ENCODE measurements at regions not wholly inside any gene's neighbourhood (a gene's known extent, or its start where the extent isn't known, plus 50 kb on each side); places are given as distances from the start of the nearest gene placed in this dataset.

GRCh38 chr2:64222351-64222750, 78.1 kb upstream of the PELI1 start:
- TF ChIP-seq, protein P1, sequence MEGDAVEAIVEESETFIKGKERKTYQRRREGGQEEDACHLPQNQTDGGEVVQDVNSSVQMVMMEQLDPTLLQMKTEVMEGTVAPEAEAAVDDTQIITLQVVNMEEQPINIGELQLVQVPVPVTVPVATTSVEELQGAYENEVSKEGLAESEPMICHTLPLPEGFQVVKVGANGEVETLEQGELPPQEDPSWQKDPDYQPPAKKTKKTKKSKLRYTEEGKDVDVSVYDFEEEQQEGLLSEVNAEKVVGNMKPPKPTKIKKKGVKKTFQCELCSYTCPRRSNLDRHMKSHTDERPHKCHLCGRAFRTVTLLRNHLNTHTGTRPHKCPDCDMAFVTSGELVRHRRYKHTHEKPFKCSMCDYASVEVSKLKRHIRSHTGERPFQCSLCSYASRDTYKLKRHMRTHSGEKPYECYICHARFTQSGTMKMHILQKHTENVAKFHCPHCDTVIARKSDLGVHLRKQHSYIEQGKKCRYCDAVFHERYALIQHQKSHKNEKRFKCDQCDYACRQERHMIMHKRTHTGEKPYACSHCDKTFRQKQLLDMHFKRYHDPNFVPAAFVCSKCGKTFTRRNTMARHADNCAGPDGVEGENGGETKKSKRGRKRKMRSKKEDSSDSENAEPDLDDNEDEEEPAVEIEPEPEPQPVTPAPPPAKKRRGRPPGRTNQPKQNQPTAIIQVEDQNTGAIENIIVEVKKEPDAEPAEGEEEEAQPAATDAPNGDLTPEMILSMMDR (IDR thresholded peaks at IDR 0.05), result no peak
- TF ChIP-seq EP300 (IDR thresholded peaks at IDR 0.05) (no peak), POLR2A (IDR thresholded peaks at IDR 0.05) (no peak), POLR2AphosphoS5 (IDR thresholded peaks at IDR 0.05) (no peak)

All from gastroesophageal sphincter (tissue), 3 donors.